ENCODE measurements at regions not wholly inside any gene's neighbourhood (a gene's known extent, or its start where the extent isn't known, plus 50 kb on each side); places are given as distances from the start of the nearest gene placed in this dataset.

DNA sequence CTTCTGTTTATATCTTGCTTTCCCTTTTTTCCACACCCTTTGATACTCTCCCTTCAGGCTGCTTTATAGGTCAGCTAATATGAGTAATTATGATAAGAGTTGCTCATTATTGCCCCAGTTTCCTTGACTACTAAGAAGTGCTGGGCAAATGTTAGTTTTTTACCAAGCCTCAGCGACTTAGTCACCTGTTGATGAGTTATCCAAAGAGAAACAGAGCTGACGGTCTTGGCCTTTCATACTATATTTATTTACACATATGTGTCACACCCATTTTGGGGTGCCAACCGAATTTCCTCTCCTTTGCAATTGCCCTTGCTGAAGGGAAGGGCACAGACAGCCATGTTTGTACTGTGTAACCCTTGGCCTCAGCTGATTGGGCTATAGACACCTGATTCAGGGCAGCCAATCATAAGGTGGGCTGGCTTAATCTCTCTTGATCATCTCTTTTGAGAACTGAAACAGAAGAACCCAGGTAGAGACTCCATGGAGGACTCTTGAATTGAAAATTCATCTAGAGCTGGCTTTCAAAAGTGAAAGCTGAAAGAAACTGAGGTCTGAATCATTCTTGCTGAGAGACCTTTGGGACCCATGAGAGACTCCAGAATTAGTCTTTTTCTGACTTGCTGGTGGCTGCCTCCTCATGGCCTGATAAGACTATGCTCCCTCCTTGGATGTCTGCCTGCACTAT lies 111.7 kb upstream of the RPS6KA3 start:
- no peak for DNase-seq (ENCODE audit: low read depth in 2 of 2)

DNA sequence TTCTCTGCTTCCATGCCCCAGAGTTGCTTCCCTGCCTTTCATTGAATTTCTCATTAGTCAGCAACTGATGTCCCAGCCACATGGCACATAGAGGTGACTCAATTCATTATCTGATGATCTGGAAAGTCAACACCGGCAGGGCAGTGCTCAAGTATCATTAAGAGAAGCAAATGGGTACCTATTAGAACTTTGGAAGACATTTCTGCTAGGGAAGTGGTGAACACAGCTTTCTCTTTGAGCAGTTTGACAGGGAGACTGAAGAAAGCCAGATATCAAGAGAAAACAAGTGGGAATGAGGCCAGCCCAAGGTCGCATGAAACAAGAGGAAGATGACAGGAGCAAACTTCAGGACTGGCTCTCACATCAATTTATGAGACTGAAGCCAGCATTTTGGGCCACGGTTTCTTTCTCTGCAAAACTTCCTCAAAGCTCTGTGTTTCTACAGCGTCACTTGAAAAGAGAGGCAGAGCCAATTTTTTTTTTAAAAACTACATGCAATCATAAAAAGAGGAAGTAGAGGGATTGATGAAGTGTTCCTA lies 108.3 kb upstream of the RPS6KA3 start:
- no peak for DNase-seq (ENCODE audit: low read depth in 2 of 2)

DNA sequence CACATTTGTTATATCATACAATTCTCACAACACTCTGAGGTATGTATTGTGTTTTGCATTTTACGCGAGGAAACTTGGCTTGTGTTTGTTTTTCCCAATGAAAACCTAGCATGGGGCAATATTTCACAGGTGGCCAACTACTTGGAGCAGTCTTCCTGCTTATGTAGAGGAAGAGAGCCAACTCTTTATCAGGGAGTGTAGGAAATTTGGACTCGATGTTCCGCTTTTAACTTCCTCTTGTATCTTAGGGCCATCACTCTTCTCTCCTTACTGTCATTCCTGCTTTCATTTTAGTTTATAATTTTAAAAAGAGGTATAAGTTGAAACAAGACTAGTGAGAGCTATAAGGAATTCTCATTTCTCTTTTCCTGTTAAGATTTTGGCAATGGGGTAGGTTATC lies 107.7 kb upstream of the RPS6KA3 start:
- no peak for DNase-seq (ENCODE audit: low read depth in 2 of 2)

DNA sequence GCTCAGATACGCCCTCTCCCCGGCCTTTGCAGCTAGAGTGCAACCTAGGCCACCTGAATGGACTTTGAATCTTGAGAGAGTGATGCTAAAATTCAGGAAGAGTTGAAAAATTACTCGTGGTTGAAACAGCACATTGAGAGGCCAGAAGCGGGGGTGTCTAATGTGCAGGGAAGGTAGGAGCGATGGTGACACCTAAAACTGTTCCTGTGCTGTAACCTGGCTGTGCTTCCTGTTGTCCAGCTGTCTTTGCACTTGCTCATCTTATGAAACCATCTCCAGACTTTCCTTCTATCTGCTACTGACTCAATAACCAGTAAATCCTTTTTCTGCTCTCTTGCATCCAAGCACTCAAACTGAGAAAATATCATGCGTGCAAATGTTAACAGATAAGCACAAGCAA lies 106.4 kb upstream of the RPS6KA3 start:
- DNase-seq (ENCODE audit: low read depth in 2 of 2): no peak

- DNase-seq (ENCODE audit: low read depth in 2 of 2): no peak
Observed at GRCh38 chrX:20372533-20372932, 105.8 kb upstream of the RPS6KA3 start.

DNA sequence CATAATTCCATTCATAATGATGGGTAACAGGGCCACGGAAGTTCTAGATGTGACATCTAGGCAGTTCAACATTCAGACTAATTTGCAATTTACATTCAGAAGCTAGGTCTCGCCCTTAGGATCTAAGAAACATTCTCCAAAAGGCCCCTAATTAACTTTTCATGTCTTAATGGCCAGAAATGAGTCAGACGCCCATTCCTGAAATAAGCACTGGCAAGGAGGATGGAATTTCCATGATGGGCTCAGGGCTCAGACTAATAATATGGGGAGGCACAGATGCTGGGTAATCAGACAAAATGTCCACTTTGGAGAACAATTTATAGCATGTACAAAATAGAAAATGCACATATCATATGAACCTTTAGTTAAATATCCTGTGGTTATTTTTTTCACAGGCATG lies 102.8 kb upstream of the RPS6KA3 start:
- DNase-seq (ENCODE audit: low read depth in 2 of 2): no peak

DNA sequence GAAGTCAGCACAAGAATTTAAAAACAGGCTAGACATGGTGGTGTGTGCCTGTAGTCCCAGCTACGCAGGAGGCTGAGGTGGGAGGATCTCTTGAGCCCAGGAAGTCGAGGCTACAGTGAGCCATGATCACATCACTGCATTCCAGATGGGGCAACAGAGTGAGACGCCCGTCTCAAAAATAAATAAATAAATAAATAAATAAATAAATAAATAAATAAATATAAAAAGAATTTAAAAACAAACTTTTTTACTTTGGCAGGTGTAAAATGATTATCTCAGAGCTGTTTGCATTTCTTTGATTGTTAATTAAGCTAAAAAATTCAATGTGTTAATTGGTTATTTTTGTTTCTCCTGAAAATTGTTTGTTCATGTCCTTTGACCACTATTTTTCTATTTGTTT lies 97.5 kb upstream of the RPS6KA3 start:
- DNase-seq (ENCODE audit: low read depth in 2 of 2): no peak

DNA sequence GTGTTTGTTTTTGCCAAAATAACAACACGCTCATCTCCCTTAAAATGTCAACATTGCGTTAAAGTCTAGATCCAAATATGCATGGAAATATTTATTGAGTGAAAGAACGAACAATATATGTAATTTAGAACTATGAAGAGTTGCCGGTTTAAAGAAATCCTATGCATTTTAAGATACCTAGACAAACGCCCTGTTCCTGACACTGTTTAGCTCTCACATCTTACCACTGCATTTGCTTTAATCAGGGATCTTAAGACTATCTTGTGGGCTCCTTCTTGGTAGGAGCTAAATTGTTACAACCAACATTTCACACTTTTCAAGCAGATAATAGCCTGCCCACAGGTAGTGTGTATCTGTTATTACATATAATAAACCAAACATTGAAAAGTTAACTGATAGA lies 96.6 kb upstream of the RPS6KA3 start:
- DNase-seq (ENCODE audit: low read depth in 2 of 2): no peak

DNA sequence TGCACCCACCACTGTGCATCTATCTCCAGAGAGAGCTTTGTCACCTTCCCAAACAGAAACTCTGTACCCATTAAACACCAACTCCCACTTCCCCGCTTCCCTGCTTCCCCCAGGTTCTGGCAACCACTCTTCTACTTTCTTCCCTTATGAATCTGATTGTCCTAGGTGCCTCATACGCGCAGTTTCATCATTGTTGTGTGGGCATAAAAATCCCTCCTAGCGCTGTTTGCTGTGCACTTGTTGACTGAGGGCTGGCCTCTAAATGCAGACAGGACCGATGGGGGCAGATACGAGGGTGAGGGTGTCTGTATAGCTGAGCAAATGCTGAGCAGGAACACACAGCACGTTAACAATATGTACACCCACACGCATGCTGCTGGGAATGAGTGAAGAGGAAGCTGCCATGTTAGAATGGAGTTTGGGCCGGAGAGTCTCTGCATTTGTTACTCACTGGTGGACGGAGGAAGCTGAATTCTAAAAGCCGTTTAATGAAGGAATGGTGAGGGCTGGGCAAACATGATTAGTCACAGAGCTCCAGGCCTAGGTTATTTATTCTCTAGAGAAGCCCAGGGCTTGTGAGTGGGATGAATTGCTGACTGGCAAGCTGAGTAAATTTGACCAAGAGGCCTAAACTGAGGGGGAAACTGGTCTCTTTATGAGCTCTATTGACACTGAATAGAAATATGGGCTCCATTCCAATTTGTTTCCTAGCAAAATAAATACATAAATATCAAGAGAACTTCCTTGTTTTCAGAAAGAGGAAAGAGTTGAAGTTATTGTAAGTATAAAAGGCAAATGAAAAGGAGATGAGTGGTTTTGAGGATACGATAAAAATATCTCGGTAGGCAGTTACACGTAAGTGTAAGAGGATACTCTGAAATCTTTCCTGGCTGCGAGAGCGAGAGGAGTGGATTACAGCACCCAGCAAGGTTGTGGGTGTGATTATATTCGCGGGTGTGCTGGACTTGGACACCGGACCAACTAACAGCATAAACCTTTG lies 95.9 kb upstream of the RPS6KA3 start:
- no peak for DNase-seq (ENCODE audit: low read depth in 2 of 2)

DNA sequence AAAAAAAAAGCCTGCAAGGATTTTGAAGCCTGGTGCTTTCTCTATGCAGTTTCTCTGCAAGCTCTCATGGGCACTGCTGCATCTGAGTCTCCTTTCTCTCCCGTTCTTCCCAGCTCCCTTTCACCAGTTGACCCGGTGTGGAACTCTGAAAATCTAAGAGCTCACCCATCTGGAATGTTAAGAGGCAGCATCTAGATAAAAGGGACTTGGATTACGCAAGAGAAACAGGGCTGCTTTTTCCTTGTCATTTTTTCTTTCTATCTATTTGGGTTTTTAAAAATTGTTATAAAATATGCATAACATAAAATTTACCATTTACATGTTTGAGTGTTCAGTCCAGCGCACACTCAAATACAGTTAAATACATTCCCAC lies 95.2 kb upstream of the RPS6KA3 start:
- DNase-seq (ENCODE audit: low read depth in 2 of 2): no peak

DNA sequence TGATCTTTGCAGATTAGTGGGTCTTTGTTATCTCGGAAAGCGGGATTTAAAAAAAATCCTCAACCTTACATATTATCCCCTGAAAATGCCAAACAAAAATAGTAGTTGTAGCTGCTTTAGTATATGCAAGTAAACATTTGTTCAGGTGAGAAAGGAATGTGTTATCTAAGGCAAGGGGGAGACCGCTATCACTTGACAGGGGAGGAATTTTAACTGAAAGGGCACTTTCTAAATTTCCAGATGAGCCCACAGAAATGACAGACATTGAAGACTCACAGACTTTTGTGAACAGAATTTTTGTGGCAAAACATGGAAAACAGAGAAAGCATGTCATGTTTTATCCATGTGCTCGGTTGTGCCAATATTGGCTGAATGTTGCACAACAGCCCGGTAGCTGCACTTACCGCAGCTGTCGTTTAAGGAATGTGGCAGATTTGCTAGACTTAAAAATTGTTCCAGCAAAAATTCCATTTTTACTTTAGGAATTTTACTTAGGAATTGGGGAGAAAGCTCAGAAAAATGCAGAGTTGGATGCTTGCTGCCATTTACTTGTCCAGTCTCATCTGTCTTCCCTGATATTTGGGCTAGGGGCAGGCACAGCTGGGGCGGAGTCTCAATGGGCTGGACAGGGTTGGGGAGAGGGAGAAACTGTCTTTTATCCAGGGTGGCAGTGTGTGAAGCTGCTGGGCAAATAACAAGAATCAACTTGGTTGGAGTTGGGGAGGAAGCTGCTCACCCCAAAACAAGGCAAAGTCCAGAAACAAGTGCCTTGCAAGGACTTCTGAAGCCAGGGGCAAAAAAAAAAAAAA lies 94.6 kb upstream of the RPS6KA3 start:
- no peak for DNase-seq (ENCODE audit: low read depth in 2 of 2)

- no peak for DNase-seq (ENCODE audit: low read depth in 2 of 2)
Observed at GRCh38 chrX:20355187-20355586, 88.5 kb upstream of the RPS6KA3 start.

DNA sequence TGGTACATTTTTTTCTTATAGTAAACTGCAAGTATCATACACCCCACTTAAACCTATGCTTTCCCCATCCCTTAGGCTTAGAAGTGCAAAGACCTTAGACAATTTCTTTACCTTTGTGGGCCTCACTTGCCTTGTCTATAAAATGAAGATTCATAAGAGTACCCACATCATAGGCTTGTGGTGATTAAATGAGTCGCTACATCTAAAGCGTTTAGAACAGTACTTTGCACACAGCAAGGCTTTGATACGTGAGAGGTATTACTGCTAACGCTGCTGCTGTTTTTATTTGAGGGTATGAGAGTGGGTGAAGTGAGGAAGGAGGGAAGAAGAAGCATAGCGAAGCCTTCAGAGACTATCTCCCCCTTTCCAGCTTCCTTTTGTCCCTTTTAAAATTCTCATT lies 87.8 kb upstream of the RPS6KA3 start:
- no peak for DNase-seq (ENCODE audit: low read depth in 2 of 2)

- DNase-seq (ENCODE audit: low read depth in 2 of 2): no peak
Observed at GRCh38 chrX:20352935-20353336, 86.2 kb upstream of the RPS6KA3 start.

- no peak for DNase-seq (ENCODE audit: low read depth in 2 of 2)
Observed at GRCh38 chrX:20352504-20352903, 85.8 kb upstream of the RPS6KA3 start.

GRCh38 chrX:20350596-20350995 lies 83.9 kb upstream of the RPS6KA3 start:
- no peak for DNase-seq (ENCODE audit: low read depth in 2 of 2)

DNA sequence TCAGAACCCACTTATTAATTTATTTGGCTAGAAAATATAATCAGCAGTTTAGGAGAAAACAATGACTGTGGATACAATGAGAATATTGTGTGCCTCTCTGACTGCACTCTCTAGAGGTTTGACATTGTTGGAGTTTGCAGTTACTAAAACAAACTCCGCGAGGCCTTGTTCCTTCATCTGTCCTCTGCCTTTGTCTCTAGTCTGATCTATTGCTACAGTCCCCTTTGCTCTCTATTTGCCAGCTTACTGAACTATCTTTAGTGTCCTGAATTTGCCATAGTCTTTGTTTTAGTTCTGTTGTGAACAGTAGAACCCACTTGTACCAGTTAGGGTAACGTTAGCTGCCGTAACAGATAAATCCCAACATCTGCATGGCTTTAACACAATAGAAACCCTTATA lies 81.4 kb upstream of the RPS6KA3 start:
- DNase-seq (ENCODE audit: low read depth in 2 of 2): no peak

DNA sequence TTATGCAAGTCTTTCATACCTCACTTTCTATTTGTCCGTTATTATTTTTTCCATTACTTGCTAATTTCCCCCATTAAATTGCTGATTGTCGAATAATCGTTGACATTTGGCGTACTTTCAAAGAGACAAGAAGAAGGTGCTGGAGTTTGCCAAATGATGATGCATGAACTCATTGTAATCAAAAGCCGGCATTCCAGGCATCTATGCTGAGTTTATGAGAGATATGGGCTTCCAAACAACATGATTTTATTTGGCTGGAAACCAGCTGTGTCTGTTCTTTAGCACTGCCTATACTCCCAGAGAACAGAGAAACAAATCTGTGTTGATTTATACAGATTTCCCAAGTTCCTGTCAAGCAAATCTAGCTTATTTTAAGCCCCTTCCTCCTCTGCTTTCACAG lies 80.8 kb upstream of the RPS6KA3 start:
- DNase-seq (ENCODE audit: low read depth in 2 of 2): no peak

DNA sequence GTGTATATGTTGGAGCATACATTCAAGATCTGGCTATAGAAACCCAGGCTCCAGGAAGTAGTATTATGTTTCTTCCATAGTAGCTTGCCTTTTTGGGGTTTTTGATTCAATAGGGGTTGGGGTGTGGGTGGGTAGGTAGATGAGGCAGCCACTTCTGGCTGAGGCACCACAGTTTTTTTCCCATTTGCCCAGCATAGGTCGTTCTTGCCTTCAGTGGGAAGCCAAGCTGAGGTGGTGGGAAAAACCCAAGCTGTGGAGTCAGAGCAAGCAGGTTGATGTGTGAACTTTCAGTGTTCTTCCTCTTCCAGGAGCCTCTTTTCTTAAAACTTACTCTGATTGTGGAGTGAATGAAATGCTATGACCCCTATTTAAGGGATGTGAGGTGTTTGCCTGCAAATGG lies 67.0 kb upstream of the RPS6KA3 start:
- DNase-seq (ENCODE audit: low read depth in 2 of 2): no peak

DNA sequence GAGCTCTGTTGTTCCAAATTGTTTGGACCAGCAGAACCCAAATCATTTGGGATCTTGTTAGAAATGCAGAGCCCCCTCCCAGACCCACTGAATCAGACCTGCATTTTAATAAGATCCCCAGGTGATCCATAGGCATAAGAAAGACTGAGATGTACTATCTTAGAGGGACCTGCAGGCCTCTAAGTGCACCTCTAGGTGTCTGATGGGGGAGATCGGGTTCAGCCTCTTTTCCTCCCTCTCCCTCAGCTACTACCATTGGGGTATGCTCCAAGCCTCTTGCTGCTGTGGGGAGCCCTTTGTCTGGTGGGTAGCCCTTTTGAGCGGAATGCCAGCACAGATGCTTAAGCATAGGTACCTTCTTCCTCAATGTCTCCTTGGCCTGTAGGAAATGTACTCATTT lies 63.8 kb upstream of the RPS6KA3 start:
- no peak for DNase-seq (ENCODE audit: low read depth in 2 of 2)

DNA sequence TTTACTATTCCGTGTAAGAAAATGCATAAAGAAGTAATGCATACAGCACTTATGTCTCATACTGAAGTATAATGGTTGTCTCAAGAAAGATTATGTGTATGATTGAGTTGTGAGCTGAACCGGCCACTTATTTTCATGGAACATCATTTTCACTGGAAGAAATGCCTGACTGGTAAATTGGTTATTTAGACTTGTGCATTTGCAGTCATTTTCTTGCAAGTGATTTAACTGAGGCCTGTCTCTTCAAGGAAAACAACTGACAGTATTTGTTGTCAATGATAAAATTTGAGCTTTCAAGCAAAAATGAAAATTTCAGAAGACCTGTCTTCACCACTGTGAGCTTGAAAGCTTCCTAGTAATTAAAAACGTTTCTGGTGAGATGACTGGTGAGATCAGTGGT lies 62.7 kb upstream of the RPS6KA3 start:
- no peak for DNase-seq (ENCODE audit: low read depth in 2 of 2)

GRCh38 chrX:20325786-20326388 lies 59.2 kb upstream of the RPS6KA3 start:
- no peak for DNase-seq (ENCODE audit: low read depth in 2 of 2)

Measured in stimulated activated CD4-positive, alpha-beta T cell treated with anti-CD3 and anti-CD28 coated beads, Interleukin-1b, Interleukin-23, amount 100 ng/mL, for 1 hour (primary cell).